ENCODE measurements at regions not wholly inside any gene's neighbourhood (a gene's known extent, or its start where the extent isn't known, plus 50 kb on each side); places are given as distances from the start of the nearest gene placed in this dataset.

DNA sequence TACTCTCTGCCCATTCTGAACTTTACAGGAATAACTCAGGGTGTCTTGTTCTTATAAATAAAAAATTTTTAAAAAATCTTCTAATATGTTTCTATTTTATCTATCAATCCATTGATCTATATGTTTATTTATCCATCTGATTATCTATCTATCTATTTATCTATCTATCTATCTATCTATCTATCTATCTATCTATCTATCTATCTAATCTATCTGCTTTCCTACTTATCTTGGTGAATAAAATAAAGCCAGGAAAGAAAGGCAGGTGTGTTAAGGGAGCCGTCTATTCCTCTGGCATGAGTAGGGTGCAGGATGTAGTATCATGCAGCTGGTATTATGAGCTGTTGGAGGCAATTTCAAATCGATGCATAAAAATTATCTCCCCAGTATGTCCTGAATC lies 153.0 kb downstream of the FOXA2 start:
- TF ChIP-seq, protein P1, sequence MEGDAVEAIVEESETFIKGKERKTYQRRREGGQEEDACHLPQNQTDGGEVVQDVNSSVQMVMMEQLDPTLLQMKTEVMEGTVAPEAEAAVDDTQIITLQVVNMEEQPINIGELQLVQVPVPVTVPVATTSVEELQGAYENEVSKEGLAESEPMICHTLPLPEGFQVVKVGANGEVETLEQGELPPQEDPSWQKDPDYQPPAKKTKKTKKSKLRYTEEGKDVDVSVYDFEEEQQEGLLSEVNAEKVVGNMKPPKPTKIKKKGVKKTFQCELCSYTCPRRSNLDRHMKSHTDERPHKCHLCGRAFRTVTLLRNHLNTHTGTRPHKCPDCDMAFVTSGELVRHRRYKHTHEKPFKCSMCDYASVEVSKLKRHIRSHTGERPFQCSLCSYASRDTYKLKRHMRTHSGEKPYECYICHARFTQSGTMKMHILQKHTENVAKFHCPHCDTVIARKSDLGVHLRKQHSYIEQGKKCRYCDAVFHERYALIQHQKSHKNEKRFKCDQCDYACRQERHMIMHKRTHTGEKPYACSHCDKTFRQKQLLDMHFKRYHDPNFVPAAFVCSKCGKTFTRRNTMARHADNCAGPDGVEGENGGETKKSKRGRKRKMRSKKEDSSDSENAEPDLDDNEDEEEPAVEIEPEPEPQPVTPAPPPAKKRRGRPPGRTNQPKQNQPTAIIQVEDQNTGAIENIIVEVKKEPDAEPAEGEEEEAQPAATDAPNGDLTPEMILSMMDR (IDR thresholded peaks at IDR 0.05), result no peak
- no peak for TF ChIP-seq POLR2A (IDR thresholded peaks at IDR 0.05)
- TF ChIP-seq EP300 (IDR thresholded peaks at IDR 0.05), result no peak
